Hematopoietic multipotent progenitor cell treated with erythropoietin and hydrocortisone succinate and interleukin-3 and kit ligand, for 8 days (in vitro differentiated cells): ENCODE measurements at regions not wholly inside any gene's neighbourhood (a gene's known extent, or its start where the extent isn't known, plus 50 kb on each side); places are given as distances from the start of the nearest gene placed in this dataset.
A peak's percentile ranks its signal among the peaks of the same experiment; 100 is the strongest.

ENCODE experiments used
- DNase-seq: peaks from one replicate; pipeline ENCODE4 v3.0.0-alpha.2; 2015

GRCh38 chr5:93875693-93876092, 134.3 kb upstream of the POU5F2 start:
- DNase-seq = no peak

GRCh38 chr5:93874491-93874890, 133.1 kb upstream of the POU5F2 start:
- no peak for DNase-seq

GRCh38 chr5:93874080-93874479, 132.7 kb upstream of the POU5F2 start:
- DNase-seq = no peak

GRCh38 chr5:93873211-93873736, 131.9 kb upstream of the POU5F2 start:
- no peak for DNase-seq

- no peak for DNase-seq
Observed at GRCh38 chr5:93870649-93871048, 129.2 kb upstream of the POU5F2 start.

DNA sequence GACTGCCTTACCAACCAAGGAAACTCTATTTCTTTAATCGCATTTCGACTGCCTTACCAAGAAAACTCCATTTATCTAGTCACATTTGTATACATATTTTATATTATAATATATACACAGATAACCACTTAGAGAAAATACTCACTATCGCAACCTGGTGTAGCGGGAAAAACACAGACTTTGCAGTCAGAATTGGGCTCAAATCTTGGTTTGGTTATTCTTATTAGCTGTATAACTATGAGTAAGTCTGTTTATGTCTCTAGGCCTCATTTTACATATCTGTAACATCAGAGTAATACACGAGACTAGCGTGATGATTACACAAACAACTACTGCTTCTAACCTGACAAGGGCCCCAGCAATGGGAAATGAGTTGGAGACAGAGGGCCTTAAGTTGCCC, 127.5 kb upstream of the POU5F2 start:
- no peak for DNase-seq

DNA sequence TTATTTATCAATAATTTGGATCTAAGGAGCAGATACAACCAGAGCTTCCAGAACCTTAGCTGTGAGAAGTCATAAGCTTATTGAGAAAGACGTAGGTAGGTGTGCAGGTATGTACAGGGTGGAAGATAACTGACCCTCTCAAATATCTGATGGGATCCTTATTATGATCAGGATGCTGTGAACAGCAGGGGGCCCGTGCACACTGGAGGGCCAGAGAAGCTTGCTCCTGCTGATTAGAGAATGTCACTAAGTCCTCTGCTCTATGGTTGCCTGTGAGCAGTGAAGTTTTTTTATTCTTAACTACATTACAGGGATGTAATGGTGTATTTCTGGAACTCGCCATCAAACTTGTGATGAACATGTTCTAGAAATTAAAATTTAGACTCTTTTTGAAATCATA, 108.9 kb upstream of the POU5F2 start:
- DNase-seq = no peak

DNA sequence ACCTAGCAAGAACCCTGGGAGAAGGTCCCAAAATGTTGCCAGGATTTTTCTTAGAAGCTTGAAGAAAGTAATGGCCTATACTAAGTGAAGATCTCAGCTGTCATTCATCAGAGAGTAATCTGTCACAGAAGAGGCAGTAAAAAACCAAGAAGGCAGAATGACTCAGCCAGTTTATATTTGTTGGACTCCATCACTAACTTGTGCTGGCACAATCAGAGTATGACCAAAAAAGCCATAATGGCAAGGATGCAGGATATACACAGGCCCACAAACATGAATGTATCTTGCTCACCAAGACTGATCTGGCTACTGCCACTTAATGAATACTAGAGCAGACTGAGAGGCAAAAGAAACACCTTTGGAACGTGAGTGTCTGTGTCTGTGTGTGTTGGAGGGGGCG, 104.0 kb upstream of the POU5F2 start:
- no peak for DNase-seq

DNA sequence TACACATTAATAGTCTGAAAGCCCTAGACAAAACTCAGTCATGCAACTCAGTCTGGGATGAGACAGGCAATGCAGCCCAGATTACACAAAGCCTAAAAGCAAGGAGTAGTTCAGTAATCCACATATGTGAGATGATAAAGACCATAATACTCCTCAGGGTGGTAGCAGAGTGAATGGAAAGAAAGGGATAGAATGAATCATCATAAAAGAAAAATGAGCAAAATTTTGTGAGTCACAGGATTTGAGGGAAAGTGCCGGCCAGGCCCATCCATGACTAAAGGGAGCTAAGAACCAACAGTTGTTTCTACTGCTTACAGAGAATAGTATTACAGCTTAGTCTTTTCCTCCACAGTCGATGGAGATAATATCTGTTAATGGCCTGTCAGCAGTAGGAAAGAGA, 90.0 kb upstream of the POU5F2 start:
- DNase-seq = no peak

- no peak for DNase-seq
Observed at GRCh38 chr5:93830893-93831292, 89.5 kb upstream of the POU5F2 start.

DNA sequence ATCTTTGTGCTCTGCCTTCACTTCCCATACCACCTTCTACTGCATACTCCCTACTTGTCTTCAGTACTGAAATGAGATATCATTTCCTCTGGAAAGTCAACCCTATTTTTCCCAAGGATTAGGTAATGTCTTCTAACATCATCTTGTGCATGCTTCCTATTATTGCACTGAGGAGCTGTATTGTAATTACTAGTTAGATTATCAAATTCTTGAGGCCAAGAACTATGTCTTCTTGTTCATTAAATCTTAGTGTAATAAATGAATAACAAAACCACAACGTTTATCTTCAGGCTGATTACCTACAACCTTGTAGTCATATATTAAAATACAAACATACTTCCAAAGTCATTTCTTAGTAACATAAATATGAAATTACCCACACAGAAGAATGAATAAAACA, 87.9 kb upstream of the POU5F2 start:
- DNase-seq = no peak

DNA sequence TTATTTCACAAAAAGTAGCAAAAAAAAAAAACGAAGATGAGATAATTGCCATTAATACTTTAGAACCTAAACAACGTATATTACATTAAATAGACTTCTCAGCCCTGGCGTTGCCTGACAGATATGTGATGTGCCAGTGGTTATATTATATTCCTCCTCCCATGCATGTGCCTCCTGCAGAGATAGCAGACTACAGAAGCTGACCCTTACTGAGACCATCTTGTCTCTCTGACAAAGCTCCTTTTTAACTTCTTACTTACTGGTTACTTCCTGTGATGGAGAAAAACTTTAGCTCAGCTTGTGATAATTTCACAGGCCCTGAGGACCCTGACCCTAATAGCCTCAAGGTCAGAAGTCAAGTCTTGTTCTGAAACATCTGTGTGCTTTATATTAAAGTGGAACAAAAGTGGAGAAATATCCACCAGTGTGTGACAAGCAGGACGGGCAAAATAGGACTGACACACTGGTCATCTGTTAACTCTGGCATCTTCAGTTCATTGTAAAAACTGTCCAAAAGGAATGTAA, 80.6 kb upstream of the POU5F2 start:
- no peak for DNase-seq

- no peak for DNase-seq
Observed at GRCh38 chr5:93819668-93820067, 78.3 kb upstream of the POU5F2 start.

- DNase-seq = no peak
Observed at GRCh38 chr5:93810780-93811179, 69.4 kb upstream of the POU5F2 start.

GRCh38 chr5:93809430-93809829, 68.0 kb upstream of the POU5F2 start:
- DNase-seq = no peak

DNA sequence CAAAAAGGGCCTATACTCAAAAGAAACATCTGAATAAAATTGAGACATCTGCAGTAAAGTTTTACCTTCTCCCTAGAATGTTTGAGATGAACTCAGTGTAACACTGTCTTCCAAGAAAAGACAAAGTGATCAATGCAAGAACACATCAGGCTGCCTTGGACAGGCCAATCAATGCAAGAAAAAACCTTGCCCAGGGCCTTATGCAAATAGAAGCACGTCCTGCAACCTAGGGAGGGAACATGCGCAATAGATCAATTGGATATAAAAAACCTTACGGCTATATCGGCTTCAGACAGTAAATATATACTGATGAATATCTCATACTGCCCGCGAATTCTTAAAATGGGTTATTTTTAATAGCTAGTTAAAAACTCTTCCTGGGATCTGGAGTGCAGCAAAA, 66.4 kb upstream of the POU5F2 start:
- no peak for DNase-seq

- no peak for DNase-seq
Observed at GRCh38 chr5:93805616-93806379, 64.4 kb upstream of the POU5F2 start.

DNA sequence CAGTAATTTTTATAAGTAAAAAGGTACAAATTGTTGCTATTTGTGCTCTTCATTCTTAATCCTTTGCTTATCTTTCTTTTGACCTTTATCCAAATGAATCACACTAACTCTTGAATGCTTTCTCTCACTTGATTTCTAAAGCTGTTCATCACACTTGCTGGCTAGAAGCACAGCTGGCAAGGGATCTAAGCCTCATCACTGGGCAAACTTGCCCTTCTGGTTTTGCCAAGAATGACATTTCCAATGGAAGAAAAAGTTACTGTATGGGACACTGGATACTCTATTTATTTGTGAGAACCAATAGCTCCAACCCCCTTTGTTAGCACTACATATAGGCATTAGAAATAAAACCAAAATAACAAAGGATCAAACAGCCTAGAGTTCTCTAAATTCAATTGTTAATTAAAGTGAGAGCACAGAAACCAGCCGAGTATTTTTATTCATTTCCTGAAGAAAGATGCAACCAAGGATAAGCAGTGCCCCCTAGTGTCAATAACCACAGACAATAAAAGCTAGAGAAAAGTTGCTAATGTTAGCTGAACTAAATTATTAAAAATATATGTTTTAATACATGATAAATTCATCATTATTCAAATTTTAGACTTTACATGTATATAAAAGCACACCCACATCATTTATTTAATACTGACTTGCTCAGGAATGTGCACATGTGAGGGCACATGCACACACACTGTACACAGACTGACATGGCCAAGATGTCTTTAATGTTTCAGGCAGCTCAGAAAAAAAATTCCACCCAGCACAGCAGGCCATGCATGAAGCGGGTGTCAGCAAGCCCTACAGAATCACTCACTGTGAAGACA, 59.8 kb upstream of the POU5F2 start:
- DNase-seq = peak; percentile 68

DNA sequence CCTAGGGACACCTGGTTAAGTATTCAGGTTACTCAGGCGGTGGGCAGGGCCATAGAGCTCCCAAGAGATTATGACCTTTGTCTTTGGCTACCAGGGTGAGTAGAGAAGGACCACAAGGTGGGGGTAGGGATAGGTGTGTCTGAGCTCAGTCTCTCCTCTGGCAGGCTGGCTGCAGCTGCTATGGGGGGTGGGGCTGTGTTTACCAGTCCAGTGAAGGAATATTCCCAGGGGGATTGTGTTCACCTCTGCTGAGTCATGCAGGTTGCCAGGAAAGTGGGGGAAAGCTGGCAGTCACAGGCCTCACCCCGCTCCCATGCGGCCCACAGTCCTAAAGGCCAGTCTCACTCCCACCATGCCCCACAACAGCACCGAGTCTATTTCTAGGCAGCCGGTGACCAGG, 53.6 kb upstream of the POU5F2 start:
- no peak for DNase-seq

DNA sequence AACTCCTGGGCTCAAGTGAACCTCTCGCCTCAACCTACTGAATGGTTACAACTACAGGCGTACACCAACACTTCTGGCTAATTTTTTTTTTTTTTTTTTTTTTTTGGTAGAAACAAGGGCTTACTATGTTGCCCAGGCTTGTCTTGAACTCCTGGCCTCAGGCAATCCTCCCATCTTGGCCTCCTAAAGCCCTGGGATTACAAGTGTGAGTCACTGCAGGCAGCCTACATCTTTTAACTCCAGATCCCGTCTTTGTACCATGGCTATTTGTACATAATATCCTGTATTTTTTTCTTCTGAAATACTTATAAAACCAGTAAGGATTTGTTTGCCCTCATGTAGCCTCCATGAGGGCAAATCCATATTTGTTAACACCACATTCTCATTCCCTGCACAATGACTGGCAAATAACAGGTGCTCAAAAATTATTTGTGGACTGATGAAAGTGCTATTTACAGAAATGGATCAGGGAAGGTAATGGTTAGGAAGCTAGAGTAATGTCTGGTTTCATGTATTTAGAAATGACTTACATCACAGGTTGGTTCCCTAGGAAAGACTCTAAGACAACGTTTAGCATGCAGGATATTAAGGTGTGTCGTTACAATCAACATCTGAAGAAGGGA, 51.9 kb upstream of the POU5F2 start:
- DNase-seq = no peak

DNA sequence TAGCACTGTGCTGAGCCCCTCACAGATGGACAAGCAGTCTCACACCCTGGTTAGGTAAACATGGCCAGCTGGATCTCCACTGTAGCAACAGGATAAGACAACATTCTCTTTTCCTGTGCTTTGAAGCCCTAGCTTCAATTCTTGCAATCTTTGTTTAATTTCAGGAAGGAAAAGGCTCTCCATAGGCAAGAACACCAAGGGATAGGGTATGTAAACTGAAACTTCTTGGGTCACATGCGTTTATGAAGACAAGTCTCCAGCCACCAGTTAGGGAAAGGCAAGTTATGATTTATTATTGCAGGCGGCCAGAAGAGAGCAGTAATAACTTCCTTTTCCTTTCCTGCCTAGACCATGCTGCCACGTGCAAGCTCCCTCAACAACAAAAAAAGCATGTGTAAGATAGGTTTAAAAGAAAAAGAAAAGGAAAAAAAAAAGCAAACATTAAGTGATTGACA, 50.1 kb upstream of the POU5F2 start:
- no peak for DNase-seq
